GM12892 (cell line): ENCODE measurements at regions not wholly inside any gene's neighbourhood (a gene's known extent, or its start where the extent isn't known, plus 50 kb on each side); places are given as distances from the start of the nearest gene placed in this dataset.

Experiments
- DNase-seq: peaks from one replicate; pipeline ENCODE4 v3.0.0; 2011; ENCODE audit not compliant: insufficient read length
- FAIRE-seq: peaks from 2 replicates; lab custom pipeline; 2011; peaks lifted over from hg19 to GRCh38; lab: Jason Lieb, UNC
- POLR2A ChIP-seq: IDR thresholded peaks from 2 replicates; pipeline ENCODE4 v1.6.1; 2011; ENCODE audit warnings: low read depth, low read length, control low read depth
- POLR2AphosphoS5 ChIP-seq: IDR thresholded peaks from 2 replicates; pipeline ENCODE4 v1.6.1; 2011; ENCODE audit warnings: low read depth, low read length, control low read depth
- TAF1 ChIP-seq: IDR thresholded peaks from 2 replicates; pipeline ENCODE4 v1.6.1; 2011; ENCODE audit warnings: low read depth, mild to moderate bottlenecking, control low read depth, low read length, borderline replicate concordance

GRCh38 chr4:38601244-38601915 is 62.6 kb upstream of the KLF3 start:
- TF ChIP-seq POLR2A = no peak
- TF ChIP-seq POLR2AphosphoS5 = no peak
- no peak for TF ChIP-seq TAF1
- FAIRE-seq = no peak
- no peak for DNase-seq

- DNase-seq (no peak), FAIRE-seq (no peak)
- TF ChIP-seq POLR2AphosphoS5 (no peak), POLR2A (no peak), TAF1 (no peak)
Observed at GRCh38 chr4:38601916-38602291, 62.1 kb upstream of the KLF3 start.

DNA sequence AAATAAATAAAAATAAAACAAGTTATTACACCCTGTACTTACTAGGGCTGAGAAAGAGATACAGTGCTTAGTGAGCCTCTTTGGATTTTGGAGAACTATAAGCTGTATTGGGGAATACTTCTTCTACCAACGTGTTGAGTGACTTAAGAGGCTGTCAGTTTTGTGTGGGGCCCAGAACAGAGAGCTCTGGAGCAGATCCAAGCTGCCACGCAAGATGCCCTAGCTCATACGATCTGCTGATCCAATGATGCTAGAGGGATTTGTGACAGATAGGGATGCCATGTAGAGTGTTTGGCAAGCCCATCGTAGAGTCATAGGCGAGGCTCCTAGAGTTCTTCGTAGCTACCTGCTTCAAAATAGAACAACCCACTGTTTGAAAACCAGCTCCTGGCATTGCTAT is 60.3 kb upstream of the KLF3 start:
- DNase-seq (no peak), FAIRE-seq (no peak)
- TF ChIP-seq POLR2A (no peak), POLR2AphosphoS5 (no peak), TAF1 (no peak)

DNA sequence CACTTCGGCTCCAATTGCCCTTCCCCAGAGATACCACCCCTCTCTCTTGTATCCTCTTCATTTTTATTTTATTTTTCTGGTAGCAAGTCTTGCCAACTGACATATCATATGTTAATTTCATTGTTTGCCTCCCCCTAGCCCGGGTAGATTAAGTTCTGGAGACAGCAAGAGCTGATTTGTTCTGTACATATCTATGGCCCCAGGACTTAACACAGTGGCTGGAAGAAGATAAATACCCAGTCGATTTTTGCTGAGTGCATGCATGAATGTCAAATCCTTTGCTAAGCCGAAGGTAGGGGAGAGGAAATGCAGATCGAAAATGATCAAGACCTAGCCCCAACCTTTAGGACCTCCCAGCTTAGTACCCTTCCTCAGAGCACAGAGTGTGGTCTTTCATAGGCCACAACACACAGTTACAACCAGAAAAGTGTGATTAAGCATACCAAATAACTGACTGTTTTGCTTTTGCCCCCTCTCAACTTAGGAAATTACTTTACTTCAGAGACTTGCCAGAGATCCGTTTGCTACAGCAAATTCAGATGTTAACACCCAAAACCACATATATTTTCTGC is 58.7 kb upstream of the KLF3 start:
- TF ChIP-seq POLR2AphosphoS5 (no peak), TAF1 (no peak), POLR2A (no peak)
- DNase-seq (no peak), FAIRE-seq (no peak)

- no peak for TF ChIP-seq POLR2AphosphoS5
- FAIRE-seq (no peak), DNase-seq (no peak)
Observed at GRCh38 chr4:38605753-38606586, 58.0 kb upstream of the KLF3 start.

DNA sequence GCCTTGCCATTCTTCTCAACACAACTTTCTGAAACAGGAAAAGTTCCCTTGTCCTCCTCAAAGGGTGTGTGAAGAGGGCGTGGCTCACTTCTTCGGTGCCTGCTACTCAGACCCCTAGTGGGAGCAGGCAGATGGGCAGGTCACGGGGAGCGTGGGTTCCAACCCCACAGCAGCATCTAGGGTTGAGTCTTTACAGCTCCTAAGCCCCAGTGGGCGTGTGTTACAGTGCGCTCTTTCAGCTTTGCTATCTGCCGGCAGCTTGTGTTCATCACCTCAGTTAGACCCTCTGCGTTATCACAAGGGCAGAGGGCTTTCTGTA is 57.5 kb upstream of the KLF3 start:
- TF ChIP-seq POLR2A (no peak), POLR2AphosphoS5 (no peak), TAF1 (no peak)
- FAIRE-seq = no peak
- no peak for DNase-seq

DNA sequence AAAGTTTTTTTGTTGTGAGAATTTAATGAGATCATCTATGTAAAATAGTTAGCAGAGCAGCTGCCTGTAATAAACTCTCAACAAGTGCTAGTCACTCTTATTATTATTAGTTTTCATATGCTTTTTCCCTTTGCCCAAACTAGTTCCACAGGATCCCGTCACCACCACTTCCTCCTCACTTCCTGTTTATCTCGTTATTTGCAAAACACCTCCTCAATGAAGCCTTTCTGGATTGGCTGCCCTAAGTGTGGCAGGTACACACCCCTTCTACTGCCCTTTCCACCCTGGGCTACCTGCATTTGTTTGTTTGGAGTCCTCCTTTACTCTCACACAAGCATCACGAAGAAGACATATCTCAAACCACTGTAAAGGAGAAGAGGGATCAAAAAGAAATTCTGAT is 54.4 kb upstream of the KLF3 start:
- TF ChIP-seq POLR2AphosphoS5 (no peak), TAF1 (no peak), POLR2A (no peak)
- DNase-seq = no peak
- no peak for FAIRE-seq

- TF ChIP-seq TAF1 (no peak), POLR2AphosphoS5 (no peak), POLR2A (no peak)
- DNase-seq = no peak
- no peak for FAIRE-seq
Observed at GRCh38 chr4:38610521-38610920, 53.5 kb upstream of the KLF3 start.

GRCh38 chr4:38610966-38611431 is 53.0 kb upstream of the KLF3 start:
- no peak for FAIRE-seq
- no peak for TF ChIP-seq POLR2AphosphoS5
- TF ChIP-seq POLR2A = no peak
- no peak for DNase-seq

DNA sequence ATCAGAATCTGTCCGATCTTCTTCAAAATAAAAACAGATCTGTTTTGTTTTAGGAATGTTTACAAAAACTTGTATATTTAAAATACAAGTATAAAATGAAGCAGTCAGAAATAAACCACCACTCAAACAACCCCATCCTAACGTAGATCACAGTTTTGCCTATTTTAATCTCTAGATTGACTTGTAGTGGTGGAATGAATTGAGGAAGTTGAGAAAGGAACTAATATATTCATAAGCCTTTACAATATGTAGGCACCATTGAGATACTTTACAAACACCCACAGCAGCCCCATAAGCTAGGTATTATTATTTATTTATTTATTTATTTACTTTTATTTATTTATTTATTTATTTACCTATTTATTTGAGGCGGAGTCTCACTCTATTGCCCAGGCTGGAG is 52.3 kb upstream of the KLF3 start:
- FAIRE-seq (no peak), DNase-seq (no peak)
- TF ChIP-seq POLR2AphosphoS5 (no peak), POLR2A (no peak), TAF1 (no peak)

DNA sequence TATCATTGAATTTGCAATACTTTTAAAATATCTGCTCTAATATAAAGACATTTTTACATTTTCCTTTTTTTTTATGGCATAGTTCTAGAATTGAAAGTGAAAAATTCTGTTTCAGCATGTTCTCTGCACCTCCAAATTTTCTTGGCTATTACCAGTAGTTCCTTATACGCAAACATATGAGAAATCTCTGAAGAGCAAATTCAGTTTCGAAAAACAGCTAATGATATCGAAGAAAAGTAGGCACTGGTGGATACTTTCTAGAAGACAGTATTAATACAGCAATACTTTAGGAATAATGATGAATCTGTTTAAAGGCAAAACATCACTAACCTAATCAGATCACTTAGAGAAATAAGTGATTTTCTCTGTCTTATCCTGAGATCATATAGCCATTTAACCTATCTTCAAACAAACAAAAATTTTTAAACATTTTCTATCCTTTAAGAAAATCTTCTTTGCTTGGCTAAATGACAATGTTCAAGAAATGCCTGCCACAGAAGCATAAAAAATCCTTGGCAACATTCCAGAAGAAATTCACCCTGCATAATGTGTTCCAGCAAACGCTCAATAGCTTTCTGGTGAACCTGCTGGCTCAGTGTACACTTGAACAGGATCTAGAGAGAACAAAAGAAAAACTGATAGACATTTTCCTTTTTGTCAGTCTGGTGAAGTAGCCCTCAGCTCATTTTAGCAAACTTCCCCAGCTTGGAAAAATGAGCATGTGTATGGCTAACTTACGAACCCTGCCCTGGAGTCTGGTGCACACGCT is 51.2 kb upstream of the KLF3 start:
- FAIRE-seq (no peak), DNase-seq (no peak)

More for the DNA sequence above, 51.2 kb upstream of the KLF3 start:
- TF ChIP-seq POLR2AphosphoS5 (no peak), POLR2A (no peak), TAF1 (no peak)
